GM20000 (cell line): ENCODE measurements at regions not wholly inside any gene's neighbourhood (a gene's known extent, or its start where the extent isn't known, plus 50 kb on each side); places are given as distances from the start of the nearest gene placed in this dataset.

Experiments used
- DNase-seq: peaks from one replicate; pipeline ENCODE4 v3.0.0; 2012; ENCODE audit warnings: low spot score
- TF ChIP-seq, protein P1 (sequence below): IDR thresholded peaks from 2 replicates; pipeline ENCODE4 v1.5.1; 2012; ENCODE audit warnings: mild to moderate bottlenecking, control low read depth; ENCODE audit errors: extremely low read depth, missing control alignments

DNA sequence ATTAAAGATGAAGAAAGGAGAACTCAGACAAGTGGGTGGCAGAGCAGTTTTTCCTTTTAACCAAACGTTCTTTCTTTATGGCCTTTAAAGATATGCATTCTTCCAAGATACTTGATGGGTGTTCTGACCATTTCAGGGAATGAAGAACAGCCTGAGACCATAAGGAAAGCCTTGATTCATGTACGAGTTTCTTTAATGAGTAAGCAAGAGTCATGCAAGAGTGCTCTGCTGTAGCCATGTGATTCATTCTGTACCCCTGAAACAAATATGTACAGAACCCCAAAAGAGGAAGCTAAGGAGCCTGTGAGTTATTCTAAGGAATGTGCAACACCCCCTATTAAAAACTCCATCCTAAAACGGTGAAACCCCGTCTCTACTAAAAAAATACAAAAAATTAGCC, 372.8 kb downstream of the MTX2 start:
- no peak for DNase-seq

DNA sequence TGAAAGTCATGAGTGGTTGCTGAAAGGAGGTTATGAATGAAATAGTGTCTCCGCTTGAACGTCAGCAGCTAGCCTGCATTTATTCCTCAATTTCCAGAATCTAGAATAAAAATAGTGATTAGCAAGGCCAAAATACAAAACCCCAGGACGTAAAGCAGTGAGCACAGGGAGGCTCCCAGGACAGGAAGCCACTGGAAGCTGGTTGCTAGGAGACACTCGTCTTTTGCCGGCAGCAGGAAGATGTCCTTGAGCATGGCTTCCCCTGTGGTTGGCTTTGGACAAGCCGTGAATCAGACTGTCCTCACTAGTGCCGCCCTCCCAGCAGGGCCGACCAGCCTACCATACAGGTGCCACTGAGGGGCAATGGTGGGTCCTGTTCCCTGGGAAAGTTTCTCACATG, 374.4 kb downstream of the MTX2 start:
- no peak for DNase-seq
- TF ChIP-seq, protein P1, sequence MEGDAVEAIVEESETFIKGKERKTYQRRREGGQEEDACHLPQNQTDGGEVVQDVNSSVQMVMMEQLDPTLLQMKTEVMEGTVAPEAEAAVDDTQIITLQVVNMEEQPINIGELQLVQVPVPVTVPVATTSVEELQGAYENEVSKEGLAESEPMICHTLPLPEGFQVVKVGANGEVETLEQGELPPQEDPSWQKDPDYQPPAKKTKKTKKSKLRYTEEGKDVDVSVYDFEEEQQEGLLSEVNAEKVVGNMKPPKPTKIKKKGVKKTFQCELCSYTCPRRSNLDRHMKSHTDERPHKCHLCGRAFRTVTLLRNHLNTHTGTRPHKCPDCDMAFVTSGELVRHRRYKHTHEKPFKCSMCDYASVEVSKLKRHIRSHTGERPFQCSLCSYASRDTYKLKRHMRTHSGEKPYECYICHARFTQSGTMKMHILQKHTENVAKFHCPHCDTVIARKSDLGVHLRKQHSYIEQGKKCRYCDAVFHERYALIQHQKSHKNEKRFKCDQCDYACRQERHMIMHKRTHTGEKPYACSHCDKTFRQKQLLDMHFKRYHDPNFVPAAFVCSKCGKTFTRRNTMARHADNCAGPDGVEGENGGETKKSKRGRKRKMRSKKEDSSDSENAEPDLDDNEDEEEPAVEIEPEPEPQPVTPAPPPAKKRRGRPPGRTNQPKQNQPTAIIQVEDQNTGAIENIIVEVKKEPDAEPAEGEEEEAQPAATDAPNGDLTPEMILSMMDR = no peak

More for the DNA sequence above, 372.8 kb downstream of the MTX2 start:
- TF ChIP-seq, protein P1 = no peak

DNA sequence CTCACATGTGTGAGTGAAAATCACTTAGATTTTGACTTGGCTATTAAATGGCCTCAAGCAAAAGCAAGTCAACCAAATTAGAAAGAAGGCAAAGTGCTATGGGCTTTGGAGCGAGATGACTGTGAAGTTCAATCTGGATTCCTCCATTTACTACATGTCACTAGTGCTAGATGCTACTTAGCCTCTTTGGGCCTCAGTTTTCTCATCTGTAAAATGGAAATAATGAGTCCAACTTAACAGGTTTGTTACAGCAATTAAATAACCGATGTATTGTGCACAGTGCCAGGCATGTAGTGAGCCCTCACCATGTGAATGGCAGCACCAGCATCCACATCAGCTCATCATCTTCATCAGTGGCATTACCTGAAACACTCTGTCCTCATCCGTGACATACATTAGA, 376.3 kb downstream of the MTX2 start:
- DNase-seq = no peak
- TF ChIP-seq, protein P1 = no peak

DNA sequence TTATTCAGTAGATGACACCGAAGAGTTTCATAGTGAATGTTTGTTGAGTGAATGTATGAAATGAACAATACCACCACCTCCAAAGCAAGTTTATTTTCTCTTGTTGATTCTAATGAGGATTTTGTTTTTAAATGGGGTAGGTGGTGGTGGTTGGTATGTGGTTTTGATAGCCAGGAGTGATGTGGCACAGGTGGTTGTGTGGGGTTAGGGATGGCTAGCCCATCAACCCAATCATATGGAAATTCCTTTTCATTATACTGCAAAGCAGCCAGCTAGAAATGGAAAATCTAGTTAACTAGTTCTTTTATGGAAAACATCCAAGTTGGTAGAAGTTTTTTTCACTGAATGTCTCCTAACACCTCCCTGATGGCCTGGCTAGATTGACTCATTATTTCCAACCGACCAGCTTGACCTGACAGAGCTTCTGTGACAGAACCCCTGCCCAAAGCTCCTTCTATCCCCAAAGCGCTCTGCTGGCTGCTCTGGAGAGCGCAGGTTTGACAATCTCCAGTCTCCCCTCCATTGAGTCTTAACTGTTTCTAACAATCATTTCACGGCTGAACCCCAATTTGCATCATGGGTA, 376.9 kb downstream of the MTX2 start:
- no peak for DNase-seq
- TF ChIP-seq, protein P1 = no peak

DNA sequence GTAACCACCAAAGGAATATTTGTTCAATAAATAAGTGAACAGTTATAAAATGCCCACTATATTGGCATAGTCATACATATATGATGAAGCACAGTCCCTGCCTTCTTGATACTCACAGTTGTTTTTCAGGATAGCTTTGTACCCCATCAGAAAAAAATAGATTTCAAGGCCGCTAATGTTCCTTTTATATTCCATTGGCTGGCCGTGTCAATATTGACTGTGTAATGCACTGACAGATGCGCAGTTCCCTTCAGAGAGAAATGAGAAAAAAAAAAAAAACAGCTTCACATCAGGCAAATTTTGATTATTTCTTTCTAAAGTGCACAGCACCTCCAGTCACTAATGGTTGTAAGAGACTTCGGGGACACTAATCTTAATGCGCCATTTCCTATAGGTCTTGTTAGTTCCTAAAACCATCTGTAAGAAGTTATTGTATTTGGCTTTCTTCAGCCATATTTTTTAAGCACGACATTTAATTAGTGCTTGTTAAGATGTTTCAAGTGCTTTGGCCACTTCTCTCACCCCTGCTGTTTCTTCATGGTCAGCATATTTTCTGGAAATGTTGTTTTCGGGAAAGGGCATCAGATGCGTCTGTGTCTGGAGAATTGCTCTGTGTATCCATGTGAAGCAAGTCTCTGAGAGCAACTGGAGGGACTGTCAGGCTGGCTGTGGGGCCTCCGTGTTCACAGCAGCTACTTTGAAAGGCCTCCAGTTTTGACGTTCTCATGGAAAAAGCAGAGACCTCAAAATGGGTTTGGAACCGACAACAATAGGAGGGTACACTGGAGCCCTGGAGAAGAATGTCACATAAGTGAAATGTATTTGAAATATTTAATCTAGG, 378.3 kb downstream of the MTX2 start:
- DNase-seq = no peak
- TF ChIP-seq, protein P1 = no peak

DNA sequence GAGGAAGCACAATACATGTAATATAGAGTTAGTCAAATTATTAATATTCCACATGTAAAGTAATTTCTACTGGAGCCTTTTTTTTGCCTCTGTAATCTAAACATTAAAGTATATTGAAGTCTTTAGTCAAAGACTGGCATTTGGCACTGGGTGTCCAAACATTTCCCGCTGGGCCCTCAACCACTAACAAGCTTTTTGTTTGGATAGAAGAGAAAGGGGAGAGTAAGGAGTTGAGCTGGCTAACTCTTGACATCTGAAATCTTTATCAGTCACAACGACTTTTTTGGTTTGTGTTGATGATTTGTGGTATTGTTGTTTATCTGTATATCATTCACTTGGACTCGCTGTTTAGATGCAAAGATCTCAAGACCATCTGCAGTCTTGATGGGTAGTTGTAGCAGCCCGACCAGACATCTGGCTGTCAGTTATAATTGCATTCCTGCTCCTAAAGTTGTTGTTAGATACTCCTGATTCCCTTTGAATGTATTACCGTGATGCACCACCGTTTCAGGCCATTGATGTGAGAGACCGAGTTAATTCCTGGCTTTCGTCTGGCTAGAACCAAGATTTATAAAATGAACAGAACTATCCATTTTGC, 379.6 kb downstream of the MTX2 start:
- no peak for DNase-seq
- TF ChIP-seq, protein P1 = no peak
